GM23338 (cell line): ENCODE measurements at regions not wholly inside any gene's neighbourhood (a gene's known extent, or its start where the extent isn't known, plus 50 kb on each side); places are given as distances from the start of the nearest gene placed in this dataset.

ENCODE experiments used
- ATAC-seq: fragments of 200-7000 bp; cut with Tn5 transposase; 3 replicates; pipeline ENCODE4 v1.9.1; 2020
- DNase-seq: peaks from one replicate; pipeline ENCODE4 v3.0.0-alpha.2; 2015; ENCODE audit warnings: low spot score
- H2AFZ ChIP-seq: fragments of 200-600 bp; sonication (generic); 2 replicates; pipeline ENCODE4 v1.8.0; 2016; ENCODE audit warnings: antibody characterized with exemption, mild to moderate bottlenecking, moderate library complexity
- H3F3A ChIP-seq: fragments of 200-600 bp; sonication (generic); replicated peaks from 2 replicates; pipeline ENCODE4 v1.8.0; 2017; ENCODE audit warnings: antibody characterized with exemption, mixed run types, low read depth
- H3K27ac ChIP-seq: fragments of 200-600 bp; sonication (generic); 2 replicates; pipeline ENCODE4 v1.6.1; 2016; ENCODE audit warnings: low read depth
- H3K27me3 ChIP-seq: fragments of 200-600 bp; sonication (generic); 2 replicates; pipeline ENCODE4 v1.8.0; 2016; ENCODE audit warnings: mild to moderate bottlenecking, mixed run types, moderate library complexity; ENCODE audit not compliant: insufficient read depth
- H3K36me3 ChIP-seq: fragments of 200-600 bp; sonication (generic); 2 replicates; pipeline ENCODE4 v1.8.0; 2016; ENCODE audit warnings: mild to moderate bottlenecking; ENCODE audit not compliant: insufficient read depth
- H3K4me1 ChIP-seq: fragments of 200-600 bp; sonication (generic); 2 replicates; pipeline ENCODE4 v1.8.0; 2016; ENCODE audit warnings: mild to moderate bottlenecking, moderate library complexity; ENCODE audit not compliant: insufficient read depth
- H3K4me2 ChIP-seq: fragments of 200-600 bp; sonication (generic); 2 replicates; pipeline ENCODE4 v1.7.1; 2017; ENCODE audit warnings: mixed run types
- H3K4me3 ChIP-seq: fragments of 200-600 bp; sonication (generic); 2 replicates; pipeline ENCODE4 v1.6.1; 2016; ENCODE audit warnings: mixed run types
- H3K79me2 ChIP-seq: fragments of 200-600 bp; sonication (generic); replicated peaks from 2 replicates; pipeline ENCODE4 v1.8.0; 2017; ENCODE audit warnings: mild to moderate bottlenecking; ENCODE audit not compliant: insufficient read depth
- H3K9me2 ChIP-seq: fragments of 200-600 bp; sonication (generic); 2 replicates; pipeline ENCODE4 v1.8.0; 2017; ENCODE audit not compliant: insufficient read depth
- H4K20me1 ChIP-seq: fragments of 200-600 bp; sonication (generic); replicated peaks from 2 replicates; pipeline ENCODE4 v1.8.0; 2017; ENCODE audit warnings: mild to moderate bottlenecking; ENCODE audit not compliant: insufficient read depth
- H3K27ac Mint-ChIP-seq: 2 replicates; pipeline ENCODE4 v1.8.0; 2020; ENCODE audit warnings: inconsistent platforms, mild to moderate bottlenecking, moderate library complexity, mixed read lengths
- H3K27me3 Mint-ChIP-seq: 3 replicates; pipeline ENCODE4 v1.8.0; 2022; ENCODE audit warnings: low read depth, mild to moderate bottlenecking, moderate library complexity, mixed read lengths, inconsistent platforms; ENCODE audit not compliant: insufficient read depth, poor library complexity
- H3K36me3 Mint-ChIP-seq: 3 replicates; pipeline ENCODE4 v1.8.0; 2021; ENCODE audit warnings: low read depth, mild to moderate bottlenecking, inconsistent platforms, moderate library complexity, mixed read lengths
- H3K4me1 Mint-ChIP-seq: 3 replicates; pipeline ENCODE4 v1.8.0; 2020; ENCODE audit warnings: mild to moderate bottlenecking, inconsistent platforms, mixed read lengths
- H3K4me3 Mint-ChIP-seq: 3 replicates; pipeline ENCODE4 v1.8.0; 2021; ENCODE audit warnings: moderate library complexity, mild to moderate bottlenecking, inconsistent platforms, mixed read lengths
- H3K9me3 Mint-ChIP-seq: 3 replicates; pipeline ENCODE4 v1.8.0; 2020; ENCODE audit warnings: moderate library complexity, mild to moderate bottlenecking, inconsistent platforms, mixed read lengths
- CREB1 ChIP-seq: fragments of 250-450 bp; sonication (Bioruptor Pico); IDR thresholded peaks from 2 replicates; pipeline ENCODE4 v1.5.0; 2020; ENCODE audit warnings: low read depth, mild to moderate bottlenecking, moderate library complexity
- CTCF ChIP-seq, 2 experiments: fragments of 200-600 bp in 1 of 2; sonication (generic) in 1 of 2; conservative IDR thresholded peaks; 2 replicates each; pipeline versions ENCODE4 v1.5.1 to v1.6.1; 2016 to 2017; ENCODE audit warnings: antibody characterized with exemption in 2 of 2, low read depth in 2 of 2, mild to moderate bottlenecking in 2 of 2, moderate library complexity in 1 of 2
- ETS1 ChIP-seq: IDR thresholded peaks from 2 replicates; pipeline ENCODE4 v1.6.1; 2016; ENCODE audit warnings: antibody characterized with exemption
- EZH2 ChIP-seq: fragments of 200-600 bp; sonication (generic); IDR thresholded peaks from one replicate; pipeline ENCODE4 v1.8.0; 2017; ENCODE audit warnings: antibody characterized with exemption, mild to moderate bottlenecking, low read depth; ENCODE audit not compliant: unreplicated experiment
- EZH2phosphoT487 ChIP-seq: fragments of 200-600 bp; sonication (generic); IDR thresholded peaks from one replicate; pipeline ENCODE4 v1.8.1; 2018; ENCODE audit warnings: antibody characterized with exemption; ENCODE audit not compliant: unreplicated experiment
- POLR2AphosphoS5 ChIP-seq: IDR thresholded peaks from 2 replicates; pipeline ENCODE4 v1.6.1; 2016; ENCODE audit warnings: antibody characterized with exemption, low read depth
- REST ChIP-seq: IDR thresholded peaks from one replicate; pipeline ENCODE4 v1.6.1; 2018; ENCODE audit warnings: antibody characterized with exemption; ENCODE audit not compliant: unreplicated experiment
- STAT1 ChIP-seq: IDR thresholded peaks from one replicate; pipeline ENCODE4 v1.6.1; 2016; ENCODE audit warnings: antibody characterized with exemption; ENCODE audit not compliant: unreplicated experiment
- ZNF114 ChIP-seq: fragments of 250-450 bp; sonication (Bioruptor Pico); IDR thresholded peaks from 2 replicates; pipeline ENCODE4 v1.5.0; 2020; ENCODE audit warnings: mild to moderate bottlenecking, moderate library complexity
- ZNF331 ChIP-seq: fragments of 250-450 bp; sonication (Bioruptor Pico); IDR thresholded peaks from 2 replicates; pipeline ENCODE4 v1.5.0; 2020; ENCODE audit warnings: low read depth, mild to moderate bottlenecking, moderate library complexity
- TF ChIP-seq, protein P1 (sequence below): fragments of 250-450 bp; sonication (Bioruptor Pico); IDR thresholded peaks from 2 replicates; pipeline ENCODE4 v1.5.0; 2020; ENCODE audit warnings: mild to moderate bottlenecking, moderate library complexity

DNA sequence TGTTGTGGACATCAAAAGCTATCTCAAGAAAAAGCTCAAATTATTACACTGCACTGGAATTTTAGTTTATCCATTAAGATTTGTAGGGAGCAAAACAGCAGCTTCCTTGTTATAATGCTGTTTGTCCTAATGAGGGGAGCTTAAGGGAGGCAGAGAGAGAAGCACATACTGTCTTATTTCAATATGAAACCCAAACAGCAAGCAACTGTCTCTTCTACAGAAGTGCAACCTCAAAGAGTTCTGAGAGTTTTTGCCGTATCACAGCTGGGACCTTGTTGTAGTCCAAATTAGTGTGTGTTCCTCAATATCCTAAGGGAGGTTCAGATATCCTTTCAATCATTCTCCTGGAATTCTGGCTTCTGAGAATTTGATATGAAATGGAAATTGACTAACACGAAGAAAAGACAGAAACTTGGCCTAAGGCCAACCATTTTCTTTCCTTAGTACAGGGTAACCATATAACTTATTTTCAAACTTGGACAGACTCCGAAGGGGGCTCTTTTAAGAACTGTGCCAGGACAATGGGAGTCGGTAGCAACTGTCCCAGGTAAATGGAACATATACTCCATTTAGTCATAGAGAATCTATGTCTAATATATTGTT lies 149.3 kb upstream of the CCN2 start:
- H3K27ac Mint-ChIP-seq, result no peak overlapping the region
- no peak overlapping the region for H3K4me3 Mint-ChIP-seq

More for the DNA sequence above, 149.3 kb upstream of the CCN2 start:
- no peaks in the 10 kb centered on the region for H4K20me1 ChIP-seq
- H3K36me3 ChIP-seq, result peaks cover 4% of the 10 kb centered on the region; the same call in 1 of the 2 replicates
- no peaks in the 10 kb centered on the region for H3K4me1 Mint-ChIP-seq
- no peaks in the 10 kb centered on the region for H3K79me2 ChIP-seq
- H3K9me3 Mint-ChIP-seq, result peaks cover 10% of the 10 kb centered on the region; the same call in 2 of the 3 replicates
- no peaks in the 10 kb centered on the region for H3K4me1 ChIP-seq
- TF ChIP-seq STAT1 (no peak), POLR2AphosphoS5 (no peak), ZNF331 (CRISPR knock-in tag) (no peak), EZH2phosphoT487 (no peak), REST (no peak), ETS1 (no peak), CREB1 (CRISPR knock-in tag) (no peak), ZNF114 (CRISPR knock-in tag) (no peak), CTCF (conservative IDR thresholded peaks at IDR 0.05; ENCODE audit: low read depth in 2 of 2) (no peak), EZH2 (no peak)
- TF ChIP-seq, protein P1, sequence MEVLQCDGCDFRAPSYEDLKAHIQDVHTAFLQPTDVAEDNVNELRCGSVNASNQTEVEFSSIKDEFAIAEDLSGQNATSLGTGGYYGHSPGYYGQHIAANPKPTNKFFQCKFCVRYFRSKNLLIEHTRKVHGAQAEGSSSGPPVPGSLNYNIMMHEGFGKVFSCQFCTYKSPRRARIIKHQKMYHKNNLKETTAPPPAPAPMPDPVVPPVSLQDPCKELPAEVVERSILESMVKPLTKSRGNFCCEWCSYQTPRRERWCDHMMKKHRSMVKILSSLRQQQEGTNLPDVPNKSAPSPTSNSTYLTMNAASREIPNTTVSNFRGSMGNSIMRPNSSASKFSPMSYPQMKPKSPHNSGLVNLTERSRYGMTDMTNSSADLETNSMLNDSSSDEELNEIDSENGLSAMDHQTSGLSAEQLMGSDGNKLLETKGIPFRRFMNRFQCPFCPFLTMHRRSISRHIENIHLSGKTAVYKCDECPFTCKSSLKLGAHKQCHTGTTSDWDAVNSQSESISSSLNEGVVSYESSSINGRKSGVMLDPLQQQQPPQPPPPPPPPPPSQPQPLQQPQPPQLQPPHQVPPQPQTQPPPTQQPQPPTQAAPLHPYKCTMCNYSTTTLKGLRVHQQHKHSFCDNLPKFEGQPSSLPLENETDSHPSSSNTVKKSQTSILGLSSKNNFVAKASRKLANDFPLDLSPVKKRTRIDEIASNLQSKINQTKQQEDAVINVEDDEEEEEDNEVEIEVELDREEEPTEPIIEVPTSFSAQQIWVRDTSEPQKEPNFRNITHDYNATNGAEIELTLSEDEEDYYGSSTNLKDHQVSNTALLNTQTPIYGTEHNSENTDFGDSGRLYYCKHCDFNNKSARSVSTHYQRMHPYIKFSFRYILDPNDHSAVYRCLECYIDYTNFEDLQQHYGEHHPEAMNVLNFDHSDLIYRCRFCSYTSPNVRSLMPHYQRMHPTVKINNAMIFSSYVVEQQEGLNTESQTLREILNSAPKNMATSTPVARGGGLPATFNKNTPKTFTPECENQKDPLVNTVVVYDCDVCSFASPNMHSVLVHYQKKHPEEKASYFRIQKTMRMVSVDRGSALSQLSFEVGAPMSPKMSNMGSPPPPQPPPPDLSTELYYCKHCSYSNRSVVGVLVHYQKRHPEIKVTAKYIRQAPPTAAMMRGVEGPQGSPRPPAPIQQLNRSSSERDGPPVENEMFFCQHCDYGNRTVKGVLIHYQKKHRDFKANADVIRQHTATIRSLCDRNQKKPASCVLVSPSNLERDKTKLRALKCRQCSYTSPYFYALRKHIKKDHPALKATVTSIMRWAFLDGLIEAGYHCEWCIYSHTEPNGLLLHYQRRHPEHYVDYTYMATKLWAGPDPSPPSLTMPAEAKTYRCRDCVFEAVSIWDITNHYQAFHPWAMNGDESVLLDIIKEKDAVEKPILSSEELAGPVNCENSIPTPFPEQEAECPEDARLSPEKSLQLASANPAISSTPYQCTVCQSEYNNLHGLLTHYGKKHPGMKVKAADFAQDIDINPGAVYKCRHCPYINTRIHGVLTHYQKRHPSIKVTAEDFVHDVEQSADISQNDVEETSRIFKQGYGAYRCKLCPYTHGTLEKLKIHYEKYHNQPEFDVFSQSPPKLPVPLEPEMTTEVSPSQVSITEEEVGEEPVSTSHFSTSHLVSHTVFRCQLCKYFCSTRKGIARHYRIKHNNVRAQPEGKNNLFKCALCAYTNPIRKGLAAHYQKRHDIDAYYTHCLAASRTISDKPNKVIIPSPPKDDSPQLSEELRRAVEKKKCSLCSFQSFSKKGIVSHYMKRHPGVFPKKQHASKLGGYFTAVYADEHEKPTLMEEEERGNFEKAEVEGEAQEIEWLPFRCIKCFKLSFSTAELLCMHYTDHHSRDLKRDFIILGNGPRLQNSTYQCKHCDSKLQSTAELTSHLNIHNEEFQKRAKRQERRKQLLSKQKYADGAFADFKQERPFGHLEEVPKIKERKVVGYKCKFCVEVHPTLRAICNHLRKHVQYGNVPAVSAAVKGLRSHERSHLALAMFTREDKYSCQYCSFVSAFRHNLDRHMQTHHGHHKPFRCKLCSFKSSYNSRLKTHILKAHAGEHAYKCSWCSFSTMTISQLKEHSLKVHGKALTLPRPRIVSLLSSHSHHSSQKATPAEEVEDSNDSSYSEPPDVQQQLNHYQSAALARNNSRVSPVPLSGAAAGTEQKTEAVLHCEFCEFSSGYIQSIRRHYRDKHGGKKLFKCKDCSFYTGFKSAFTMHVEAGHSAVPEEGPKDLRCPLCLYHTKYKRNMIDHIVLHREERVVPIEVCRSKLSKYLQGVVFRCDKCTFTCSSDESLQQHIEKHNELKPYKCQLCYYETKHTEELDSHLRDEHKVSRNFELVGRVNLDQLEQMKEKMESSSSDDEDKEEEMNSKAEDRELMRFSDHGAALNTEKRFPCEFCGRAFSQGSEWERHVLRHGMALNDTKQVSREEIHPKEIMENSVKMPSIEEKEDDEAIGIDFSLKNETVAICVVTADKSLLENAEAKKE (CRISPR knock-in tag), result no peak
- no peaks in the 10 kb centered on the region for H3K27me3 Mint-ChIP-seq
- H3K9me2 ChIP-seq, result 0 out of 2 replicates have a peak, but pooled peaks cover 4% of the 10 kb centered on the region
- H3K4me2 ChIP-seq, result no peak overlapping the region
- H3K27ac ChIP-seq, result no peak overlapping the region
- H2AFZ ChIP-seq, result no peak overlapping the region
- no peak for DNase-seq
- ATAC-seq, result no peak
- H3K4me3 ChIP-seq, result no peak overlapping the region
- H3K27me3 ChIP-seq, result no peaks in the 10 kb centered on the region
- peaks cover 7% of the 10 kb centered on the region; the same call in 2 of the 3 replicates for H3K36me3 Mint-ChIP-seq
- no peaks in the 10 kb centered on the region for H3F3A ChIP-seq
